ENCODE measurements at regions not wholly inside any gene's neighbourhood (a gene's known extent, or its start where the extent isn't known, plus 50 kb on each side); places are given as distances from the start of the nearest gene placed in this dataset.
"Not testable (repeated sequence)": the region's sequence is repeated elsewhere in the genome, so short reads cannot be mapped to it uniquely, and the experiment has no call there.

GRCh38 chr15:62653122-62653521, 389.4 kb upstream of the TPM1 start:
- no peak for DNase-seq

- no peak for DNase-seq
These were observed 386.5 kb upstream of the TPM1 start for GRCh38 chr15:62656071-62656470.

GRCh38 chr15:62657501-62657900, 385.0 kb upstream of the TPM1 start:
- not testable (repeated sequence) for DNase-seq

GRCh38 chr15:62658498-62658897, 384.0 kb upstream of the TPM1 start:
- no peak for DNase-seq

- DNase-seq, result no peak
These were observed 379.0 kb upstream of the TPM1 start for GRCh38 chr15:62663547-62663946.

- no peak for DNase-seq
These were observed 377.1 kb upstream of the TPM1 start for GRCh38 chr15:62665449-62665848.

GRCh38 chr15:62666046-62666445, 376.5 kb upstream of the TPM1 start:
- no peak for DNase-seq

- no peak for DNase-seq
These were observed 370.3 kb upstream of the TPM1 start for GRCh38 chr15:62672268-62672667.

- DNase-seq, result no peak
These were observed 365.7 kb upstream of the TPM1 start for GRCh38 chr15:62676891-62677290.

GRCh38 chr15:62681939-62682896, 360.3 kb upstream of the TPM1 start:
- DNase-seq, result no peak

GRCh38 chr15:62683192-62683591, 359.4 kb upstream of the TPM1 start:
- DNase-seq, result not testable (repeated sequence)

- no peak for DNase-seq
These were observed 358.3 kb upstream of the TPM1 start for GRCh38 chr15:62684123-62684808.

GRCh38 chr15:62691008-62691407, 351.5 kb upstream of the TPM1 start:
- no peak for DNase-seq

GRCh38 chr15:62697636-62698035, 344.9 kb upstream of the TPM1 start:
- DNase-seq, result no peak

GRCh38 chr15:62698646-62699045, 343.9 kb upstream of the TPM1 start:
- no peak for DNase-seq

GRCh38 chr15:62706317-62706716, 336.2 kb upstream of the TPM1 start:
- no peak for DNase-seq

- no peak for DNase-seq
These were observed 334.1 kb upstream of the TPM1 start for GRCh38 chr15:62708470-62708869.

GRCh38 chr15:62709261-62709660, 333.3 kb upstream of the TPM1 start:
- DNase-seq, result no peak

GRCh38 chr15:62711691-62712454, 330.7 kb upstream of the TPM1 start:
- DNase-seq, result no peak

- no peak for DNase-seq
These were observed 330.1 kb upstream of the TPM1 start for GRCh38 chr15:62712455-62712839.

GRCh38 chr15:62715946-62716345, 326.6 kb upstream of the TPM1 start:
- no peak for DNase-seq

- no peak for DNase-seq
These were observed 325.1 kb upstream of the TPM1 start for GRCh38 chr15:62717496-62717895.

- DNase-seq, result no peak
These were observed 323.2 kb upstream of the TPM1 start for GRCh38 chr15:62719316-62719715.

Measured in activated naive CD4-positive, alpha-beta T cell (primary cell).